OCI-LY7 (cell line): ENCODE measurements at regions not wholly inside any gene's neighbourhood (a gene's known extent, or its start where the extent isn't known, plus 50 kb on each side); places are given as distances from the start of the nearest gene placed in this dataset.

Experiments used
- EZH2phosphoT487 ChIP-seq: fragments of 200-600 bp; sonication (generic); IDR thresholded peaks from 2 replicates; pipeline ENCODE4 v1.6.1; 2018; ENCODE audit warnings: low read depth, borderline replicate concordance, mild to moderate bottlenecking, mixed run types, antibody characterized with exemption, low read length, moderate library complexity, mixed read lengths
- TF ChIP-seq, protein P1 (sequence below): fragments of 200-600 bp; sonication (generic); conservative IDR thresholded peaks from 2 replicates; pipeline ENCODE4 v1.5.1; 2014; ENCODE audit warnings: mild to moderate bottlenecking, antibody characterized with exemption, low read length, moderate library complexity, mixed read lengths

DNA sequence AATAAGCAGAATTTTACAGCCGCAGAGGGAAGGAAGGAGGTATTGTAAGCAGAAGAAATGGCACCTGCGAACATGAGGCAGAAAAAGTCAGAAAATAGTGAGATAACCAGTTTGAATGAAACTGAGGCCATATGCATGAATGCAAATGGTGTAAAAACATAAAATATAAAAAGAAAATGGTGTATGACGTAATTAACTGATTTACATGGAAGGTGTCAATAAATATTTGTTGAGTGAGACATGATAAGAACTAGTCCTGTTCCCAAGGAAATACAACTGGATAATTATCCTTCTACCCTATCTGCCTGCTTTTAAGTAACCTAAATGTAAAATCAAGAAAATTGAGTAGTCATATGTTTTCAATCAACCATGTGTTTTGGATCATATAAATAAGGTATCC is 178.1 kb upstream of the TOX3 start:
- no peak for TF ChIP-seq EZH2phosphoT487
- TF ChIP-seq, protein P1, sequence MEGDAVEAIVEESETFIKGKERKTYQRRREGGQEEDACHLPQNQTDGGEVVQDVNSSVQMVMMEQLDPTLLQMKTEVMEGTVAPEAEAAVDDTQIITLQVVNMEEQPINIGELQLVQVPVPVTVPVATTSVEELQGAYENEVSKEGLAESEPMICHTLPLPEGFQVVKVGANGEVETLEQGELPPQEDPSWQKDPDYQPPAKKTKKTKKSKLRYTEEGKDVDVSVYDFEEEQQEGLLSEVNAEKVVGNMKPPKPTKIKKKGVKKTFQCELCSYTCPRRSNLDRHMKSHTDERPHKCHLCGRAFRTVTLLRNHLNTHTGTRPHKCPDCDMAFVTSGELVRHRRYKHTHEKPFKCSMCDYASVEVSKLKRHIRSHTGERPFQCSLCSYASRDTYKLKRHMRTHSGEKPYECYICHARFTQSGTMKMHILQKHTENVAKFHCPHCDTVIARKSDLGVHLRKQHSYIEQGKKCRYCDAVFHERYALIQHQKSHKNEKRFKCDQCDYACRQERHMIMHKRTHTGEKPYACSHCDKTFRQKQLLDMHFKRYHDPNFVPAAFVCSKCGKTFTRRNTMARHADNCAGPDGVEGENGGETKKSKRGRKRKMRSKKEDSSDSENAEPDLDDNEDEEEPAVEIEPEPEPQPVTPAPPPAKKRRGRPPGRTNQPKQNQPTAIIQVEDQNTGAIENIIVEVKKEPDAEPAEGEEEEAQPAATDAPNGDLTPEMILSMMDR = no peak
